K562 (cell line): ENCODE measurements at regions not wholly inside any gene's neighbourhood (a gene's known extent, or its start where the extent isn't known, plus 50 kb on each side); places are given as distances from the start of the nearest gene placed in this dataset.

ENCODE experiments used
- ATAC-seq: fragments of 200-7000 bp; cut with Tn5 transposase; 3 replicates; pipeline ENCODE4 v1.9.1; 2020; ENCODE audit warnings: moderate library complexity
- BruUV-seq: library from RNA; stranded (reverse); fragments of 400-500 nt; replicated peaks from 2 replicates; lab custom pipeline; 2021; lab: Mats Ljungman, UMichigan
- CTCF ChIA-PET: fragments of 300-600 bp; formaldehyde crosslinking; extraction: SDS; loops from one replicate; lab custom pipeline; 2021; ENCODE audit warnings: low intra/inter-chr PET ratio; lab: Yijun Ruan, JAX
- POLR2A ChIA-PET: fragments of 300-600, 350-650 bp; sonication (Branson Sonifier 250); formaldehyde crosslinking; extraction: SDS; loops from one replicate; lab custom pipeline; 2021; ENCODE audit warnings: antibody characterized with exemption, inconsistent platforms; lab: Yijun Ruan, JAX
- DNase-seq, 4 experiments: peaks; one replicate each; pipeline versions ENCODE4 v3.0.0 to v3.0.0-alpha.2; 2011 to 2018; ENCODE audit warnings: low spot score in 3 of 4, mixed read lengths in 3 of 4; ENCODE audit errors: extremely low read depth in 1 of 4
- FAIRE-seq: peaks from 2 replicates; lab custom pipeline; 2011; peaks lifted over from hg19 to GRCh38; lab: Jason Lieb, UNC
- H2AFZ ChIP-seq: 2 replicates; pipeline ENCODE4 v1.6.0; 2011; ENCODE audit warnings: low read depth, low read length, control low read depth, inconsistent platforms
- H3K27ac ChIP-seq: fragments of 200-600 bp; 3 replicates; pipeline ENCODE4 v1.8.0; 2011; ENCODE audit warnings: low read depth, mild to moderate bottlenecking, control low read depth, inconsistent platforms, low read length, moderate library complexity, mixed read lengths; ENCODE audit errors: extremely low read depth
- H3K27me3 ChIP-seq, 2 experiments: fragments of 300-600 bp in 1 of 2; 2 replicates in 1 of 2; 3 replicates in 1 of 2; pipeline versions ENCODE4 v1.6.0 to v1.8.0; 2011; ENCODE audit warnings: inconsistent platforms in 2 of 2, low read length in 2 of 2, mild to moderate bottlenecking in 1 of 2, mixed read lengths in 1 of 2, moderate library complexity in 1 of 2; ENCODE audit not compliant: control insufficient read depth in 2 of 2, insufficient read depth in 2 of 2
- H3K36me3 ChIP-seq: fragments of 300-600 bp; 3 replicates; pipeline ENCODE4 v1.8.0; 2011; ENCODE audit warnings: mild to moderate bottlenecking, low read length, inconsistent platforms; ENCODE audit not compliant: control insufficient read depth, insufficient read depth
- H3K4me1 ChIP-seq, 2 experiments: fragments of 200-600 bp in 1 of 2; replicated peaks in 1 of 2; 2 replicates in 1 of 2; 3 replicates in 1 of 2; pipeline versions ENCODE4 v1.5.1 to v1.8.0; 2011; ENCODE audit warnings: inconsistent platforms in 2 of 2, low read length in 2 of 2, mild to moderate bottlenecking in 1 of 2, mixed read lengths in 1 of 2, moderate library complexity in 1 of 2; ENCODE audit not compliant: control insufficient read depth in 2 of 2, insufficient read depth in 2 of 2
- H3K4me2 ChIP-seq: 2 replicates; pipeline ENCODE4 v1.6.1; 2011; ENCODE audit warnings: low read length, control low read depth, inconsistent platforms, mixed read lengths; ENCODE audit not compliant: insufficient read depth
- H3K4me3 ChIP-seq: fragments of 200-600 bp; sonication (generic), shearing (Covaris generic); 2 replicates; pipeline ENCODE4 v1.5.1; 2016; ENCODE audit warnings: control low read depth, inconsistent platforms
- H3K79me2 ChIP-seq: fragments of 200-600 bp; 3 replicates; pipeline ENCODE4 v1.8.0; 2011; ENCODE audit warnings: low read length, inconsistent platforms; ENCODE audit not compliant: control insufficient read depth, insufficient read depth
- H3K9ac ChIP-seq, 2 experiments: 2 replicates each; pipeline versions ENCODE4 v1.6.0 to v1.6.1; 2011; ENCODE audit warnings: low read depth in 2 of 2, low read length in 2 of 2, control low read depth in 1 of 2, inconsistent platforms in 1 of 2, mild to moderate bottlenecking in 1 of 2, mixed read lengths in 1 of 2; ENCODE audit not compliant: insufficient read depth in 1 of 2
- H3K9me1 ChIP-seq: one replicate; pipeline ENCODE4 v1.6.0; 2011; ENCODE audit warnings: inconsistent platforms, mild to moderate bottlenecking, low read length, moderate library complexity; ENCODE audit not compliant: control insufficient read depth, insufficient read depth
- H3K9me3 ChIP-seq: replicated peaks from 2 replicates; pipeline ENCODE4 v1.5.1; 2011; ENCODE audit warnings: low read depth, low read length, inconsistent platforms; ENCODE audit not compliant: control insufficient read depth, insufficient read depth
- H4K20me1 ChIP-seq: replicated peaks from 2 replicates; pipeline ENCODE4 v1.6.1; 2011; ENCODE audit warnings: low read length, inconsistent platforms, mixed read lengths; ENCODE audit not compliant: control insufficient read depth, insufficient read depth
- NFYB ChIP-seq: IDR thresholded peaks from 2 replicates; pipeline ENCODE4 v1.6.1; 2011; ENCODE audit warnings: mild to moderate bottlenecking, moderate library complexity; ENCODE audit not compliant: insufficient read length; ENCODE audit errors: extremely low read depth
- RBM25 ChIP-seq: fragments of 200-400 bp; formaldehyde crosslinking; IDR thresholded peaks from 2 replicates; pipeline ENCODE4 v1.6.1; 2018; ENCODE audit warnings: low read length, low read depth, moderate library complexity; ENCODE audit not compliant: severe bottlenecking
- STAT5B ChIP-seq: fragments of 250-450 bp; sonication (Bioruptor Pico); IDR thresholded peaks from 2 replicates; pipeline ENCODE4 v1.8.0; 2021; ENCODE audit warnings: mild to moderate bottlenecking, inconsistent platforms
- U2AF2 ChIP-seq: fragments of 200-400 bp; formaldehyde crosslinking; optimal IDR thresholded peaks from 2 replicates; pipeline ENCODE3; 2017; ENCODE audit warnings: low read depth, mild to moderate bottlenecking, low read length
- ZBTB40 ChIP-seq, 2 experiments: fragments of 450-650 bp in 1 of 2; sonication (generic) in 1 of 2; formaldehyde crosslinking in 1 of 2; IDR thresholded peaks; 2 replicates each; pipeline versions ENCODE4 v1.7.1 to v1.9.0; 2016 to 2022; ENCODE audit warnings: inconsistent platforms in 1 of 2, mild to moderate bottlenecking in 1 of 2, missing genetic modification reagents in 1 of 2
- ZNF212 ChIP-seq: fragments of 450-650 bp; formaldehyde crosslinking; IDR thresholded peaks from 2 replicates; pipeline ENCODE4 v1.4.0; 2020; ENCODE audit warnings: mild to moderate bottlenecking
- WGBS: fragments of 100-300 bp; shearing (Covaris generic); methylation state at CpG from one replicate; pipeline ENCODE4 v1.1.6; 2016; ENCODE audit warnings: low coverage, mixed read lengths; ENCODE audit not compliant: insufficient coverage; ENCODE audit errors: missing lambda C conversion rate; 5-methylcytosine and 5-hydroxymethylcytosine counted together
- in situ Hi-C: fragments of 300-500 bp; cut with MboI; formaldehyde crosslinking; loops from 4 replicates; pipeline ENCODE4 v1.15.0; 2018; ENCODE audit warnings: inconsistent platforms, mixed read lengths
- intact Hi-C: fragments of 100-400 bp; cut with micrococcal nuclease; formaldehyde crosslinking; loops from 2 replicates; pipeline ENCODE4 v1.14.2; 2022

GRCh38 chr15:62502451-62502850 lies 337.4 kb upstream of the C2CD4B start:
- FAIRE-seq (no peak), DNase-seq (no peak), ATAC-seq (no peak)
- no peaks in the 10 kb centered on the region for H3K79me2 ChIP-seq
- peaks cover 0 to 4% of the 10 kb centered on the region in 2 experiments; a peak in 4 of 5 replicates for H3K27me3 ChIP-seq
- ChIA-PET POLR2A (interaction anchor here (0.7 kb wide), 1 partner anchor 57 kb away, joined by 3 read pairs; no protein-coding TSS in a partner anchor), CTCF (no interaction called here)
- H3K4me1 ChIP-seq, result no peaks in the 10 kb centered on the region
- no TSS peak for BruUV-seq
- no peak overlapping the region for H3K4me3 ChIP-seq
- no peak overlapping the region for H3K27ac ChIP-seq
- whole genome bisulfite sequencing, result 0% methylated on average over 4 of the region's 5 CpGs
- H2AFZ ChIP-seq, result no peak overlapping the region
- H3K9ac ChIP-seq, result no peak overlapping the region
- in situ Hi-C loops (no loop called here), intact Hi-C loops (no loop called here)
- no peaks in the 10 kb centered on the region; the same call in 1 of the 2 replicates for H4K20me1 ChIP-seq
- H3K9me3 ChIP-seq, result no peaks in the 10 kb centered on the region
- TF ChIP-seq RBM25 (no peak), NFYB (no peak), U2AF2 (no peak), ZNF212 (CRISPR knock-in tag) (no peak), STAT5B (no peak), ZBTB40 (IDR thresholded peaks at IDR 0.05) (no peak), ZBTB40 (CRISPR knock-in tag; IDR thresholded peaks at IDR 0.05) (no peak)
- H3K9me1 ChIP-seq, result no peaks in the 10 kb centered on the region
- H3K4me2 ChIP-seq, result no peak overlapping the region
- no peaks in the 10 kb centered on the region for H3K36me3 ChIP-seq
